ENCODE measurements at regions not wholly inside any gene's neighbourhood (a gene's known extent, or its start where the extent isn't known, plus 50 kb on each side); places are given as distances from the start of the nearest gene placed in this dataset.
"Not testable (repeated sequence)": the region's sequence is repeated elsewhere in the genome, so short reads cannot be mapped to it uniquely, and the experiment has no call there.

GRCh38 chrX:84747516-84747915 is 245.3 kb upstream of the HDX start:
- Histone ChIP-seq H3K9me3 (no peaks in the 10 kb centered on the region), H3K4me3 (no peak overlapping the region), H3K27ac (no peak overlapping the region), H3K4me1 (no peaks in the 10 kb centered on the region), H3K27me3 (no peaks in the 10 kb centered on the region), H3K36me3 (no peaks in the 10 kb centered on the region)
- ATAC-seq = no peak
- TF ChIP-seq POLR2AphosphoS5 (IDR thresholded peaks at IDR 0.05) (no peak), POLR2A (IDR thresholded peaks at IDR 0.05) (no peak), CTCF (IDR thresholded peaks at IDR 0.05) (no peak), EP300 (IDR thresholded peaks at IDR 0.05) (no peak)
- WGBS, 2 donors (ENCODE audit: low coverage in 1 of 2) = 40 to 59% methylated on average over 1 to 4 of the region's 5 CpGs

GRCh38 chrX:84748965-84749656 is 246.9 kb upstream of the HDX start:
- Histone ChIP-seq H3K4me3 (no peak overlapping the region), H3K36me3 (no peaks in the 10 kb centered on the region), H3K4me1 (no peaks in the 10 kb centered on the region), H3K9me3 (no peaks in the 10 kb centered on the region), H3K27ac (no peak overlapping the region), H3K27me3 (no peaks in the 10 kb centered on the region)
- ATAC-seq = no peak
- no peak for TF ChIP-seq EP300 (IDR thresholded peaks at IDR 0.05)
- no peak for TF ChIP-seq CTCF (IDR thresholded peaks at IDR 0.05)
- TF ChIP-seq POLR2AphosphoS5 (IDR thresholded peaks at IDR 0.05) = no peak
- TF ChIP-seq POLR2A (IDR thresholded peaks at IDR 0.05) = no peak
- WGBS, 2 donors (ENCODE audit: low coverage in 1 of 2) = 69 to 96% methylated on average over 3 to 5 of the region's 6 CpGs

- TF ChIP-seq POLR2A (IDR thresholded peaks at IDR 0.05) = no peak
- TF ChIP-seq CTCF (IDR thresholded peaks at IDR 0.05) = no peak
- TF ChIP-seq EP300 (IDR thresholded peaks at IDR 0.05) = no peak
- no peak for TF ChIP-seq POLR2AphosphoS5 (IDR thresholded peaks at IDR 0.05)
- Histone ChIP-seq H3K27me3 (no peaks in the 10 kb centered on the region), H3K36me3 (no peaks in the 10 kb centered on the region), H3K4me1 (no peaks in the 10 kb centered on the region), H3K27ac (no peak overlapping the region), H3K4me3 (no peak overlapping the region), H3K9me3 (no peaks in the 10 kb centered on the region)
- 40 to 73% methylated on average over 1 of the region's 1 CpG for WGBS, 2 donors (ENCODE audit: low coverage in 1 of 2)
- ATAC-seq = no peak
Measured at GRCh38 chrX:84760560-84760959, 243.1 kb upstream of the APOOL start.

- no peak for ATAC-seq
- no peaks in the 10 kb centered on the region for H3K27me3 ChIP-seq
- 100% methylated on average over 1 of the region's 1 CpG for whole genome bisulfite sequencing, 2 donors (ENCODE audit: low coverage in 1 of 2)
- TF ChIP-seq EP300 (IDR thresholded peaks at IDR 0.05) (no peak), POLR2A (IDR thresholded peaks at IDR 0.05) (no peak)
- no peaks in the 10 kb centered on the region for H3K36me3 ChIP-seq
- H3K27ac ChIP-seq = no peak overlapping the region
- H3K4me1 ChIP-seq = no peaks in the 10 kb centered on the region
- H3K9me3 ChIP-seq = no peaks in the 10 kb centered on the region
- no peak overlapping the region for H3K4me3 ChIP-seq
Measured at GRCh38 chrX:84796321-84796720, 207.4 kb upstream of the APOOL start.

- no peak overlapping the region for H3K27ac ChIP-seq
- no peak for ATAC-seq
- H3K9me3 ChIP-seq = no peaks in the 10 kb centered on the region
- no peaks in the 10 kb centered on the region for H3K4me1 ChIP-seq
- H3K4me3 ChIP-seq = no peak overlapping the region
- H3K36me3 ChIP-seq = no peaks in the 10 kb centered on the region
- no peak for TF ChIP-seq POLR2AphosphoS5 (IDR thresholded peaks at IDR 0.05)
- TF ChIP-seq CTCF (IDR thresholded peaks at IDR 0.05) = no peak
- no peak for TF ChIP-seq EP300 (IDR thresholded peaks at IDR 0.05)
- TF ChIP-seq POLR2A (IDR thresholded peaks at IDR 0.05) = no peak
- no peaks in the 10 kb centered on the region for H3K27me3 ChIP-seq
Measured at GRCh38 chrX:84830836-84831235, 172.8 kb upstream of the APOOL start.

- not testable (repeated sequence) for H3K36me3 ChIP-seq, H3K9me3 ChIP-seq, H3K4me3 ChIP-seq, H3K4me1 ChIP-seq, H3K27me3 ChIP-seq, H3K27ac ChIP-seq, ATAC-seq
- WGBS, 2 donors (ENCODE audit: low coverage in 1 of 2) = 63 to 100% methylated on average over 1 of the region's 1 CpG
Measured at GRCh38 chrX:84846541-84846940, 157.1 kb upstream of the APOOL start.

GRCh38 chrX:84851183-84851582 is 152.5 kb upstream of the APOOL start:
- 72 to 75% methylated on average over 2 to 3 of the region's 3 CpGs for WGBS, 2 donors (ENCODE audit: low coverage in 1 of 2)
- H3K36me3 ChIP-seq, H3K9me3 ChIP-seq, H3K4me3 ChIP-seq, ATAC-seq, H3K27ac ChIP-seq, H3K4me1 ChIP-seq, H3K27me3 ChIP-seq: not testable (repeated sequence)

GRCh38 chrX:84856791-84857190 is 146.9 kb upstream of the APOOL start:
- WGBS, 2 donors (ENCODE audit: low coverage in 1 of 2) = 100% methylated on average over 1 of the region's 20 CpGs; no CpG with 5 or more reads in 1 of the 2 donors
- not testable (repeated sequence) for H3K36me3 ChIP-seq, H3K4me1 ChIP-seq

GRCh38 chrX:84858771-84859170 is 144.9 kb upstream of the APOOL start:
- not testable (repeated sequence) for ATAC-seq, H3K27ac ChIP-seq, H3K9me3 ChIP-seq, H3K36me3 ChIP-seq, H3K4me3 ChIP-seq, H3K4me1 ChIP-seq, H3K27me3 ChIP-seq
- no CpG with 5 or more reads among the region's 2 CpGs for WGBS, 2 donors (ENCODE audit: low coverage in 1 of 2)

More at GRCh38 chrX:84856791-84857190, 146.9 kb upstream of the APOOL start:
- not testable (repeated sequence) for H3K27ac ChIP-seq, H3K9me3 ChIP-seq, H3K27me3 ChIP-seq, ATAC-seq, H3K4me3 ChIP-seq
